SK-N-SH (cell line): ENCODE measurements at regions not wholly inside any gene's neighbourhood (a gene's known extent, or its start where the extent isn't known, plus 50 kb on each side); places are given as distances from the start of the nearest gene placed in this dataset.

Source experiments
- CTCF ChIA-PET: fragments of 300-600, 350-600 bp; formaldehyde crosslinking; extraction: SDS; loops from one replicate; lab custom pipeline; 2021; lab: Yijun Ruan, JAX
- POLR2A ChIA-PET: fragments of 350-600 bp; sonication (Branson Sonifier 250); formaldehyde crosslinking; extraction: SDS; loops from one replicate; lab custom pipeline; 2020; ENCODE audit warnings: antibody characterized with exemption, inconsistent platforms; lab: Yijun Ruan, JAX
- DNase-seq: peaks from one replicate; pipeline ENCODE4 v3.0.0; 2012
- H2AFZ ChIP-seq: fragments of 200-600 bp; sonication (generic); 2 replicates; pipeline ENCODE4 v1.8.1; 2016; ENCODE audit warnings: antibody characterized with exemption, mild to moderate bottlenecking, low read depth
- H3F3A ChIP-seq: fragments of 200-600 bp; sonication (generic); replicated peaks from 2 replicates; pipeline ENCODE3; 2016; ENCODE audit warnings: antibody characterized with exemption, mild to moderate bottlenecking; ENCODE audit not compliant: insufficient read depth
- H3K27ac ChIP-seq, 2 experiments: fragments of 200-500 bp in 1 of 2; fragments of 200-600 bp in 1 of 2; sonication (Bioruptor generic) in 1 of 2; sonication (generic), shearing (Covaris generic) in 1 of 2; 2 replicates each; pipeline versions ENCODE4 v1.5.1 to v1.6.1; 2014 to 2016; ENCODE audit warnings: low read depth in 2 of 2, inconsistent platforms in 1 of 2, low read length in 1 of 2, mild to moderate bottlenecking in 1 of 2, mixed read lengths in 1 of 2
- H3K27me3 ChIP-seq: fragments of 200-600 bp; sonication (generic), shearing (Covaris generic); 2 replicates; pipeline ENCODE4 v1.6.1; 2016; ENCODE audit warnings: mixed run types; ENCODE audit not compliant: insufficient read depth
- H3K36me3 ChIP-seq, 2 experiments: fragments of 200-500 bp in 1 of 2; fragments of 200-600 bp in 1 of 2; sonication (Bioruptor generic) in 1 of 2; sonication (generic) in 1 of 2; replicated peaks in 1 of 2; 2 replicates each; pipeline versions ENCODE3 to v1.5.1; 2014 to 2016; ENCODE audit warnings: low read length in 1 of 2, mild to moderate bottlenecking in 1 of 2; ENCODE audit not compliant: insufficient read depth in 2 of 2, control insufficient read depth in 1 of 2
- H3K4me1 ChIP-seq, 2 experiments: fragments of 200-500 bp in 1 of 2; fragments of 200-600 bp in 1 of 2; sonication (Bioruptor generic) in 1 of 2; sonication (generic), shearing (Covaris generic) in 1 of 2; 2 replicates each; pipeline versions ENCODE4 v1.5.1 to v1.6.1; 2014 to 2016; ENCODE audit warnings: low read depth in 1 of 2, low read length in 1 of 2, mixed run types in 1 of 2; ENCODE audit not compliant: insufficient read depth in 2 of 2, control insufficient read depth in 1 of 2
- H3K4me2 ChIP-seq: fragments of 200-600 bp; sonication (generic), shearing (Covaris generic); 2 replicates; pipeline ENCODE4 v1.6.1; 2017; ENCODE audit warnings: mixed run types
- H3K4me3 ChIP-seq, 2 experiments: fragments of 200-500 bp in 1 of 2; fragments of 200-600 bp in 1 of 2; sonication (Bioruptor generic) in 1 of 2; sonication (generic), shearing (Covaris generic) in 1 of 2; 2 replicates each; pipeline versions ENCODE4 v1.5.1 to v1.8.1; 2014 to 2016; ENCODE audit warnings: low read depth in 2 of 2, inconsistent platforms in 1 of 2, low read length in 1 of 2, mild to moderate bottlenecking in 1 of 2, mixed read lengths in 1 of 2, moderate library complexity in 1 of 2
- H3K79me2 ChIP-seq: fragments of 200-600 bp; sonication (generic); 2 replicates; pipeline ENCODE4 v1.8.1; 2017; ENCODE audit warnings: mild to moderate bottlenecking; ENCODE audit not compliant: insufficient read depth
- H3K9ac ChIP-seq: fragments of 200-600 bp; sonication (generic); 2 replicates; pipeline ENCODE4 v1.6.1; 2017; ENCODE audit warnings: mixed run types
- H3K9me2 ChIP-seq: fragments of 200-600 bp; sonication (generic); 2 replicates; pipeline ENCODE4 v1.6.1; 2017; ENCODE audit warnings: mixed run types
- H3K9me3 ChIP-seq: fragments of 200-600 bp; sonication (generic); 2 replicates; pipeline ENCODE4 v1.6.1; 2017; ENCODE audit warnings: mixed run types, mild to moderate bottlenecking, moderate library complexity
- H4K20me1 ChIP-seq: fragments of 200-600 bp; sonication (generic); 2 replicates; pipeline ENCODE4 v1.6.1; 2017; ENCODE audit warnings: mild to moderate bottlenecking, mixed run types; ENCODE audit not compliant: insufficient read depth
- ELF1 ChIP-seq: IDR thresholded peaks from 2 replicates; pipeline ENCODE4 v1.4.0; 2012
- EP300 ChIP-seq, 2 experiments: IDR thresholded peaks; 2 replicates each; pipeline versions ENCODE4 v1.4.0 to v1.6.1; 2012; ENCODE audit warnings: borderline replicate concordance in 1 of 2, low read depth in 1 of 2, low read length in 1 of 2
- FOSL2 ChIP-seq: IDR thresholded peaks from 2 replicates; pipeline ENCODE4 v1.4.0; 2012; ENCODE audit warnings: low read depth, mild to moderate bottlenecking, moderate library complexity, borderline replicate concordance
- FOXJ3 ChIP-seq: sonication (generic); formaldehyde crosslinking; IDR thresholded peaks from 2 replicates; pipeline ENCODE4 v1.5.1; 2020; ENCODE audit warnings: mild to moderate bottlenecking, missing genetic modification reagents
- FOXM1 ChIP-seq: IDR thresholded peaks from 2 replicates; pipeline ENCODE4 v1.4.0; 2012; ENCODE audit warnings: low read depth, mild to moderate bottlenecking
- GATA2 ChIP-seq: sonication (generic); formaldehyde crosslinking; IDR thresholded peaks from 2 replicates; pipeline ENCODE4 v1.5.0; 2020; ENCODE audit warnings: mild to moderate bottlenecking, missing genetic modification reagents
- JUND ChIP-seq: IDR thresholded peaks from 2 replicates; pipeline ENCODE4 v1.4.0; 2012
- MEF2A ChIP-seq: IDR thresholded peaks from 2 replicates; pipeline ENCODE4 v1.4.0; 2012; ENCODE audit warnings: low read depth, borderline replicate concordance
- MXI1 ChIP-seq: IDR thresholded peaks from 2 replicates; pipeline ENCODE4 v1.6.1; 2012; ENCODE audit warnings: mild to moderate bottlenecking, low read depth, low read length, improper control_type of control experiment
- RCOR1 ChIP-seq: fragments of 150-350 bp; IDR thresholded peaks from 2 replicates; pipeline ENCODE4 v1.6.1; 2017; ENCODE audit warnings: antibody characterized with exemption, low read length
- TAF1 ChIP-seq: IDR thresholded peaks from 2 replicates; pipeline ENCODE4 v1.6.1; 2012; ENCODE audit warnings: low read depth, mild to moderate bottlenecking, low read length, moderate library complexity, borderline replicate concordance
- TEAD4 ChIP-seq: IDR thresholded peaks from 2 replicates; pipeline ENCODE4 v1.4.0; 2012; ENCODE audit warnings: mild to moderate bottlenecking, borderline replicate concordance; ENCODE audit not compliant: insufficient read depth
- YY1 ChIP-seq: IDR thresholded peaks from 2 replicates; pipeline ENCODE4 v1.4.0; 2012; ENCODE audit warnings: low read depth, mild to moderate bottlenecking
- WGBS: methylation state at CpG from one replicate; pipeline ENCODE4 v1.1.6; 2017; ENCODE audit warnings: low lambda C conversion rate; 5-methylcytosine and 5-hydroxymethylcytosine counted together
- TF ChIP-seq, protein P1 (sequence below): fragments of 150-350 bp; IDR thresholded peaks from 2 replicates; pipeline ENCODE4 v1.6.1; 2017; ENCODE audit warnings: antibody characterized with exemption, low read length, low read depth, borderline replicate concordance
- TF ChIP-seq, protein P2 (sequence below): IDR thresholded peaks from 2 replicates; pipeline ENCODE4 v1.4.0; 2012; ENCODE audit warnings: low read depth, borderline replicate concordance
- TF ChIP-seq, protein P3 (sequence below): IDR thresholded peaks from 2 replicates; pipeline ENCODE4 v1.4.0; 2012; ENCODE audit warnings: low read depth
- TF ChIP-seq, protein P4 (sequence below): fragments of 150-350 bp; IDR thresholded peaks from 2 replicates; pipeline ENCODE4 v1.6.1; 2016; ENCODE audit warnings: mild to moderate bottlenecking, low read depth, low read length
- TF ChIP-seq, protein P5 (sequence below): fragments of 200-600 bp; sonication (generic); IDR thresholded peaks from 2 replicates; pipeline ENCODE4 v1.6.1; 2017; ENCODE audit warnings: antibody characterized with exemption, mild to moderate bottlenecking, moderate library complexity

DNA sequence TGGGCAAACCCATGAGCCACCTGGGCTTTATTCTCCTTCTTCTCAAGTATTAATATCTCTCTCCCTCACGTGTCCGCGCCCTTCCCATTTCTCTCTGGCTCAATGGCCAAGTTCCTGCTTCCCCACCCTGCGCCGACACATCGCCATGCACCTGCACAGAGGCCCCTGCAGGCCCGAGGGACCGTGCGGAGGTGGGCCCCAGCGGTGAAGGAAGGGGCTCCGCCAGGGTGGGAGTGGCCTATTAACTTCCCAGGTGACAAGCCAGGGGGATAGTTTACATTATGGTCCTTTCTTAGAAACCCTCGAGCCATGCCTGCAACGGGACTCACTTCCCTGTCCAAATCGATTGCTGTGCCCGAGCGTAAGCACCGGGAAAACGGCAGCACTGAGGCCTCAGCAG is 110.0 kb upstream of the ADARB2 start:
- H3K9ac ChIP-seq: no peak overlapping the region
- H2AFZ ChIP-seq: no peak overlapping the region
- no peak overlapping the region for H3K27ac ChIP-seq
- no peaks in the 10 kb centered on the region for H3K79me2 ChIP-seq
- TF ChIP-seq, protein P1, sequence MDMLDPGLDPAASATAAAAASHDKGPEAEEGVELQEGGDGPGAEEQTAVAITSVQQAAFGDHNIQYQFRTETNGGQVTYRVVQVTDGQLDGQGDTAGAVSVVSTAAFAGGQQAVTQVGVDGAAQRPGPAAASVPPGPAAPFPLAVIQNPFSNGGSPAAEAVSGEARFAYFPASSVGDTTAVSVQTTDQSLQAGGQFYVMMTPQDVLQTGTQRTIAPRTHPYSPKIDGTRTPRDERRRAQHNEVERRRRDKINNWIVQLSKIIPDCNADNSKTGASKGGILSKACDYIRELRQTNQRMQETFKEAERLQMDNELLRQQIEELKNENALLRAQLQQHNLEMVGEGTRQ: no peak
- TF ChIP-seq RCOR1 (no peak), TAF1 (no peak), ELF1 (no peak), YY1 (no peak), MXI1 (no peak), FOXJ3 (no peak), GATA2 (CRISPR knock-in tag) (no peak), MEF2A (no peak), FOSL2 (no peak), EP300 (IDR thresholded peaks at IDR 0.05; ENCODE audit: borderline replicate concordance in 1 of 2, low read depth in 1 of 2, low read length in 1 of 2) (no peak), JUND (no peak), TEAD4 (no peak), FOXM1 (no peak)
- TF ChIP-seq, protein P2, sequence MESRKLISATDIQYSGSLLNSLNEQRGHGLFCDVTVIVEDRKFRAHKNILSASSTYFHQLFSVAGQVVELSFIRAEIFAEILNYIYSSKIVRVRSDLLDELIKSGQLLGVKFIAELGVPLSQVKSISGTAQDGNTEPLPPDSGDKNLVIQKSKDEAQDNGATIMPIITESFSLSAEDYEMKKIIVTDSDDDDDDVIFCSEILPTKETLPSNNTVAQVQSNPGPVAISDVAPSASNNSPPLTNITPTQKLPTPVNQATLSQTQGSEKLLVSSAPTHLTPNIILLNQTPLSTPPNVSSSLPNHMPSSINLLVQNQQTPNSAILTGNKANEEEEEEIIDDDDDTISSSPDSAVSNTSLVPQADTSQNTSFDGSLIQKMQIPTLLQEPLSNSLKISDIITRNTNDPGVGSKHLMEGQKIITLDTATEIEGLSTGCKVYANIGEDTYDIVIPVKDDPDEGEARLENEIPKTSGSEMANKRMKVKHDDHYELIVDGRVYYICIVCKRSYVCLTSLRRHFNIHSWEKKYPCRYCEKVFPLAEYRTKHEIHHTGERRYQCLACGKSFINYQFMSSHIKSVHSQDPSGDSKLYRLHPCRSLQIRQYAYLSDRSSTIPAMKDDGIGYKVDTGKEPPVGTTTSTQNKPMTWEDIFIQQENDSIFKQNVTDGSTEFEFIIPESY: no peak
- TF ChIP-seq, protein P3, sequence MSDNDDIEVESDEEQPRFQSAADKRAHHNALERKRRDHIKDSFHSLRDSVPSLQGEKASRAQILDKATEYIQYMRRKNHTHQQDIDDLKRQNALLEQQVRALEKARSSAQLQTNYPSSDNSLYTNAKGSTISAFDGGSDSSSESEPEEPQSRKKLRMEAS: no peak
- TF ChIP-seq, protein P4, sequence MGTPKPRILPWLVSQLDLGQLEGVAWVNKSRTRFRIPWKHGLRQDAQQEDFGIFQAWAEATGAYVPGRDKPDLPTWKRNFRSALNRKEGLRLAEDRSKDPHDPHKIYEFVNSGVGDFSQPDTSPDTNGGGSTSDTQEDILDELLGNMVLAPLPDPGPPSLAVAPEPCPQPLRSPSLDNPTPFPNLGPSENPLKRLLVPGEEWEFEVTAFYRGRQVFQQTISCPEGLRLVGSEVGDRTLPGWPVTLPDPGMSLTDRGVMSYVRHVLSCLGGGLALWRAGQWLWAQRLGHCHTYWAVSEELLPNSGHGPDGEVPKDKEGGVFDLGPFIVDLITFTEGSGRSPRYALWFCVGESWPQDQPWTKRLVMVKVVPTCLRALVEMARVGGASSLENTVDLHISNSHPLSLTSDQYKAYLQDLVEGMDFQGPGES: no peak
- TF ChIP-seq, protein P5, sequence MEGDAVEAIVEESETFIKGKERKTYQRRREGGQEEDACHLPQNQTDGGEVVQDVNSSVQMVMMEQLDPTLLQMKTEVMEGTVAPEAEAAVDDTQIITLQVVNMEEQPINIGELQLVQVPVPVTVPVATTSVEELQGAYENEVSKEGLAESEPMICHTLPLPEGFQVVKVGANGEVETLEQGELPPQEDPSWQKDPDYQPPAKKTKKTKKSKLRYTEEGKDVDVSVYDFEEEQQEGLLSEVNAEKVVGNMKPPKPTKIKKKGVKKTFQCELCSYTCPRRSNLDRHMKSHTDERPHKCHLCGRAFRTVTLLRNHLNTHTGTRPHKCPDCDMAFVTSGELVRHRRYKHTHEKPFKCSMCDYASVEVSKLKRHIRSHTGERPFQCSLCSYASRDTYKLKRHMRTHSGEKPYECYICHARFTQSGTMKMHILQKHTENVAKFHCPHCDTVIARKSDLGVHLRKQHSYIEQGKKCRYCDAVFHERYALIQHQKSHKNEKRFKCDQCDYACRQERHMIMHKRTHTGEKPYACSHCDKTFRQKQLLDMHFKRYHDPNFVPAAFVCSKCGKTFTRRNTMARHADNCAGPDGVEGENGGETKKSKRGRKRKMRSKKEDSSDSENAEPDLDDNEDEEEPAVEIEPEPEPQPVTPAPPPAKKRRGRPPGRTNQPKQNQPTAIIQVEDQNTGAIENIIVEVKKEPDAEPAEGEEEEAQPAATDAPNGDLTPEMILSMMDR: no peak
- no peaks in the 10 kb centered on the region for H3K27me3 ChIP-seq
- no peaks in the 10 kb centered on the region for H4K20me1 ChIP-seq
- H3K4me2 ChIP-seq: no peak overlapping the region
- ChIA-PET CTCF (no interaction called here), POLR2A (no interaction called here)
- H3K4me1 ChIP-seq: no peaks in the 10 kb centered on the region
- DNase-seq: no peak
- no peaks in the 10 kb centered on the region for H3F3A ChIP-seq
- H3K4me3 ChIP-seq: no peak overlapping the region
- peaks cover 4% of the 10 kb centered on the region; the same call in 1 of the 2 replicates for H3K9me3 ChIP-seq
- H3K36me3 ChIP-seq: no peaks in the 10 kb centered on the region
- H3K9me2 ChIP-seq: no peaks in the 10 kb centered on the region
- WGBS: 54% methylated on average over 7 of the region's 18 CpGs
